ENCODE measurements at regions not wholly inside any gene's neighbourhood (a gene's known extent, or its start where the extent isn't known, plus 50 kb on each side); places are given as distances from the start of the nearest gene placed in this dataset.

DNA sequence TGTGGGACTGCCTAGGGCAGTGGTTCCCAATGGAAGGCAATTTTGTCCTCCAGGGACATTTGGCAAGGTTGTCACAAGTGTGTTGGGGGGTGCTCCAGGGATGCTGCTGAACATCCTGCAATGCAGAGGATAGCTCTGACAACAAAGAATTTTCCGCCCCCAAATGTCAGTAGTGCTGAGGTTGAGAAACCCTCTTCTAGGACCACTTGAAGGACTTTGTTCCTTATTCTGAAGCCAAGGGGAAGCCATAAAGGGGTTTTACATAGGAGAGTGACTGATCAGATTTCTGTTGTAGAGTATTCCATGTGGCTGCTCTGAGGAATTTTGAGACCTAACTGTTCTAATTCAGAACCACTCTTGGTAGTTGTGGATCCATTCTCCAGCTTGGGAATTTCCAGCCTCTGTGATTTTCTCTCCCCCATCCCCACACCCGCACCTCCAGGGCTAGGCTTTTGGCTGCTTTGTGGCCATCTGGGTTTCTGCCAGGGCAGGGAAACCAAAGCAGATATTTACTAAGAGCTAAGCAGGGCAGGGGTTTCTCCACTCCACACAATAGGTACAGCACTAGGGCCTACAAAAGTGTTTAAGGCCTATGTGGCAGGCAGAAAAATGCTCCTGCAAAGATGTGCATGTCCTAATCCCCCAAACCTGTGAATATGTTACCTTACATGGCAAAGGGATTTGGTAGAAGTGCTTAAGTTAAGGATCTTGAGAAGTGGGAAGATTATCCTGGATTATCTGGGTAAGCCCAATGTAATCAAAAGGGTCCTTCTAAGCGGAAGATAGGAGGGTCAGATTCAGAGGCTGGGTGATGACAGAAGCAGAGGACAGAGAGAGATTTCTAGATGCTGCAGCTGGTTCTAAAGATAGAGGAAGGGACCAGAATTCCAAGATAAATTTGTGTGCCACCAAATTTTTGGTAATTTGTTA is 135.4 kb downstream of the TMEM17 start:
- DNase-seq (ENCODE audit: low read depth in 3 of 3), result no peak

DNA sequence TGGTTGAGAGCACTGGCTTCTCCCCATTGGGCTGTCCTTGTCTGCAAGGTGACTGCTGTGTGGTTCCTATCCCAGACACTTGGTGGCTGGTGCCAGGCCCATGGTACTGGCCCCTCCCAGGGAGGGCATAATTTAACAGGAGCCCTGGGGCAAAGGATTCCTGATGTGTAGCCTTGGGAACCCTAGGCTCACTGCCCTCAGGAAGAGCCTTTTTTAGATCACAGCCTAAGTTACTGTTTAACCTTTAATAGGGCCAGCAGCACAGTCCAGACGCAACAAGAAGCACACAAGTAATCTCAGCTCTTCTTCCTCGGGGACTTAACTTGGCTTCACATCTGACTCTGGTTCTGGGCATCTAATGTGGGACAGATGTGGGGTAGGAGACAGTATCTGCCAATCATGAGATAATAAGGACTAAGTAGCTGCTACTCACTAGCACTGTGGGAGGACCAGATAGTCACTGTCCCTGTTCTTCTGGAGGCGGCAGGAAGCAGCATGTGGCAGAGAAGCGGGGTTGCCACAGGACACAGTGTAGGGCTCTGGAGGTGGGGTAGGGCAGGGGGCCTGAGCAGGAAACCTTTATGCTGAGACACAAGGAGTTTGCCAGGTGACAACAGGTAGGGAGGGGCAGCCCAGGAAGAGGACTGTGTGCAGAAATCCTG is 136.3 kb downstream of the TMEM17 start:
- DNase-seq (ENCODE audit: low read depth in 3 of 3), result no peak

- no peak for DNase-seq (ENCODE audit: low read depth in 3 of 3)
Measured at GRCh38 chr2:62364791-62365528, 141.0 kb downstream of the TMEM17 start.

DNA sequence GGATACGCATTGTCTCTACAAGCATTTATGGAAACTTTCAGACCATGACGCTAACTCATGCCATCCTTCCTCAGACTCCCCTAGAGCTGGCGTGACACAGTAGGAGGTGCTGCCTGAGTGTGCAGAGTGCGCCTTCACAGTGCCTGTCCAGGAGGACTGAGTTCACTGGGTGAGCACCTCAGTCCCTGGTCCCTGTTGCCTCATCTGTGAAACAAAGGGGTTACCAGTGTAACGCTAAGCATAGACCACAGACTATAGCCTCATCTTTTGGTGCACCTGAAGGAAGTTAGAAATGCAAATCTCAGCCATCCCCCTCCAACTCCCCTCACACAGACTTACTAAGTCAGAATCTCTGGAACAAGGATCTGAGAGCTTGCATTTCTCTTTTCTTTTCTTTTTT is 142.8 kb downstream of the TMEM17 start:
- no peak for DNase-seq (ENCODE audit: low read depth in 3 of 3)

GRCh38 chr2:62362561-62362960 is 143.4 kb downstream of the TMEM17 start:
- no peak for DNase-seq (ENCODE audit: low read depth in 3 of 3)

DNA sequence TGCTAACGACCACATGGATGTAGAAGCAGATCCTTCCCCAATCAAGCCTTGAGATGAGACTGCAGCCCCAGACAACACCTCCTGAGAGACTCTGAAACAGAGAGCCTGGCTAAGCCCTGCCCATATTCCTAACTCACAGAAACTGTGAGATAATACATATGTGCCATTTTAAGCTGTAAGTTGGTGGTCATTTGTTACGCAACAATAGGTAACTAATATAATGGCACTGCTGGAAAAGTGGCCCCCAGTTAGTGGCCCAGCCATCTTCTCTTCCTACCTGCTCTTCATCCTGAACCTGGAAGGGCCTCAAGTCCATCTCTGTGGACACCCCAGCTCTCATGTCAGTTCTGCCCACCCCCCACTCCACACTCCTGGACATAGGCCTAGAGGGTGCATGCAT is 144.0 kb downstream of the TMEM17 start:
- DNase-seq (ENCODE audit: low read depth in 3 of 3), result no peak

- no peak for DNase-seq (ENCODE audit: low read depth in 3 of 3)
Measured at GRCh38 chr2:62354771-62355561, 151.0 kb downstream of the TMEM17 start.

DNA sequence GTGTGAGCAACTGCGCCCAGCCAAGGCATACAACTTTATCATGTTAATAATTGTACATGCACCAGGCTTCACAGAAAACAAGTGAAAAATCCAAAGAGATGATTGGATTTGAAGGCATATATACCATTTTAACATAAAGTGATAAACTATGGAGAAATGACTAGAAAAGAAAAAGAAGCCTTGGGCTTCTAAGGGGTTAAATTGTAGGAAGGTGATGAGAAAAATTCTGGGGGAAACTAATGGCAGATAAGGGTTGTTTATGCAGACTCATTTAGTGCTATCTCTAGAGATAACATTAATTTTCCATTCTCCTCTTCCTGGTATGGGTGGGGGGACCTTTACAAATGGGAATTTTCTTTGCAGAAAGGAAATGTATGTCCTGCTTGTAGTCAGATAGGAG is 154.0 kb downstream of the TMEM17 start:
- DNase-seq (ENCODE audit: low read depth in 3 of 3), result no peak

DNA sequence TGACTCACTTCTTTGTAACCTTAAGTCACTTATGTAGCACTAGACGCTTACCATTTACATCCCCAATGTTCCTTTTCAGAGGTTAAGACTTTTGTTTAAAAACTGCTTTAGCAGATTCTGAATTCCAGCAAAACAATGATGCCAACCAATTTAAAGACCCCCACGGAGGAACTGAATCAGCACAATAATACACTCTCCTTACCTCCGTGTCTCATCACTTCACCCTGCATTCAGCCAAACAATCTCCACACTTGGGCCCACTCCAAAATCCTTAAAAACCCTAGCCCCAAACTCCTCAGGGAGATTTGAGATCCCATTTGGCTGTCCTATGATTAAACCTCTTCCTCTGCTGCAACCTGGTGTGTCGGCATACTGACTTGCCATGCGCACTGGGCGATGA is 153.9 kb downstream of the B3GNT2 start:
- no peak for DNase-seq (ENCODE audit: low read depth in 3 of 3)

GRCh38 chr2:62348700-62349099 is 152.8 kb downstream of the B3GNT2 start:
- DNase-seq (ENCODE audit: low read depth in 3 of 3), result no peak

GRCh38 chr2:62347563-62348270 is 151.8 kb downstream of the B3GNT2 start:
- no peak for DNase-seq (ENCODE audit: low read depth in 3 of 3)

GRCh38 chr2:62344472-62344871 is 148.6 kb downstream of the B3GNT2 start:
- DNase-seq (ENCODE audit: low read depth in 3 of 3), result no peak

- no peak for DNase-seq (ENCODE audit: low read depth in 3 of 3)
Measured at GRCh38 chr2:62343636-62344337, 147.9 kb downstream of the B3GNT2 start.

GRCh38 chr2:62343206-62343605 is 147.3 kb downstream of the B3GNT2 start:
- no peak for DNase-seq (ENCODE audit: low read depth in 3 of 3)

DNA sequence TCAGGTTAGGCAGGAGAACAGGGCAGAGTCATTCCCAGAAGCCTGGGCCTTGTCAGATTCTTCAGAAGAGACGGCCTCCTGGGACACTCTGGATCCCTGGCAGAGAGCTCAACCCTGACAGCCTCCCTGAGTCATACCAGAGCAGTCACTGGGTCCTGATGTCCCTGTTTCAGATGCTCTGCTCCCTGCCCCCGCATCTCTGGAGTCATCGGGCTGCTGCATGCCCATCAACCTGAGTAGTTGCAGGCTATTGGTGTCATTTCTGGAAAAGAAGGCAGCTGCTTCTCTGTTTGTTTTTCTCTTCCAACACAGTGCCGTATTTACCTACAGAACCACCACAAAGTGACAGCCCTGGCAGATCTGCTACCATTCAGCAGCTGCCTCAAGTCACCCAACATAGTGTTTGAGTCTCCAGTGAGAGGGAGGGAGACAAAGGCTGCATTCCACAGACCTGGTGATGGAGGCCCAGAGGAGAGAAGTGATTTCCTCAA is 145.1 kb downstream of the B3GNT2 start:
- DNase-seq (ENCODE audit: low read depth in 3 of 3), result no peak

DNA sequence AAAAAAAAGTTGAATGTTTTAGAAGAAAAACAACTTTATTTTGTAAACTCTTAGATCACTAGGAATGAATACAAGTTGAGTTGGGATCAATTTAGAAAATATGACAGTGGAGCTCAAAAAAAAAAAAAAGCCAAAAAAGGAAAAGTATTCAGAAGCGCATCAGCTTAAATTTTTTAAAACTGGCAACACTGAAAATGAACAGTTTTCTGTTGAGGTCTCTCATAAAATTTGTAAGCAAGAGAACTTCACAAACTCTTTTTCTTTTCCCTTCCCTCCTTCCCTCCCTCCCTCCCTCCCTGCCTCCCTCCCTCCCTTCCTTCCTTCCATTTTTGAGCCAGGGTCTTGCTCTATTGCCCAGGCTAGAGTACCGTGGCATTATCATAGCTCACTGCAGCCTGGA is 143.9 kb downstream of the B3GNT2 start:
- DNase-seq (ENCODE audit: low read depth in 3 of 3), result no peak

DNA sequence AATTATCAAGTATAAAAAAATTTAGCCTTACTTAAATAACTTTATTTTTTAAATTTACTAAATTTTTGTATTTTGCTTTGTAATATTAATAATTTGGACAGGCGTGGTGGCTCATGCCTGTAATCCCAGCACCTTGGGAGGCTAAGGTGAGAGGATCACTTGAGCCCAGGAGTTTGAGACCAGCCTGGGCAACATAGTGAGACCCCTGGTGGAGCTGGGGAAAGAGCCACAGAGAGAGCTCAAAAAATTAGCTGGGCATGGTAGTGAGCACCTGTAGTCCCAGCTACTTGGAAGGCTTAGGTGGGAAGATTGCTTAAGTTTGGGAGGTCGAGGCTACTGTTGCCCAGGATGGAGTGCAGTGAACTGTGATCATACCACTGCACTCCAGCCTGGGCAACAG is 143.5 kb downstream of the B3GNT2 start:
- no peak for DNase-seq (ENCODE audit: low read depth in 3 of 3)

DNA sequence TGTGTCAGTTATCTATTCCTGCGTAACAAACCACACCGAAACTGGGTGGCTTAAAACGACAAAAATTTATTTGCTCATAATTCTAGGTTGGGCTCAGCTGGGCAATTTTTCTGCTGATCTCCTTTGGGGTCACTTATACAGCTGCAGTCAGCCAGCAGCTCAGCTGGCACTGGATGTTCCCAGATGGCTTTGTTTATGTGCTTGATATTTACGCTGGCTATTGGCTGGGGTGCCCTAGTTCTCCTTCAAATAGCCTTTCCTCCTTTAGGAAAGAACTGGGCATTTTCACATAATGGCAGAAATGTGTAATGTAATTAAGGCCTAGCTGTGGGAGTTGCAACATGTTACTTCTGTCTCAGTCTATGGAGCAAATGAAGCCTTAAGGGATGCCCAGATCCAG is 142.2 kb downstream of the B3GNT2 start:
- DNase-seq (ENCODE audit: low read depth in 3 of 3), result no peak

DNA sequence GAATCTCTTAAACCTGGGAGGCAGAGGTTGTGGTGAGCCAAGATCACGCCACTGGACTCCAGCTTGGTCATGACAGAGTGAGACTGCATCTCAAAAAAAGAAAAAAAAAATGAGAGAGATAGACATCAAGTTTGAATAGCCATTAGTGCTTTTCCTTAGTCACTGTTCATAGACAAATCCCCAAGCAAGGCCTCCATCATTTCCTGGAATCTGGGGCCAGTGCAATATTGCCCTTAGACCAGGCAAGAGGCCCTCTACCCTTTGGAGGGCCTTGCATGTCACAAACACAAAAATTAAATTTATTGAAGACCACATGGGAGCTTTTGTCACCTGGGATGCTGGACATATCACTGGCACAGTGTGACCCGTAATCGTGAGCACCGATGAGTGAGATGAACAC is 141.5 kb downstream of the B3GNT2 start:
- DNase-seq (ENCODE audit: low read depth in 3 of 3), result no peak

GRCh38 chr2:62335612-62336011 is 139.7 kb downstream of the B3GNT2 start:
- no peak for DNase-seq (ENCODE audit: low read depth in 3 of 3)
